GM23338 (cell line): ENCODE measurements at regions not wholly inside any gene's neighbourhood (a gene's known extent, or its start where the extent isn't known, plus 50 kb on each side); places are given as distances from the start of the nearest gene placed in this dataset.

Source experiments
- CTCF ChIP-seq, 2 experiments: fragments of 200-600 bp in 1 of 2; sonication (generic) in 1 of 2; conservative IDR thresholded peaks; 2 replicates each; pipeline versions ENCODE4 v1.5.1 to v1.6.1; 2016 to 2017; ENCODE audit warnings: antibody characterized with exemption in 2 of 2, low read depth in 2 of 2, mild to moderate bottlenecking in 2 of 2, moderate library complexity in 1 of 2
- EZH2 ChIP-seq: fragments of 200-600 bp; sonication (generic); IDR thresholded peaks from one replicate; pipeline ENCODE4 v1.8.0; 2017; ENCODE audit warnings: antibody characterized with exemption, mild to moderate bottlenecking, low read depth; ENCODE audit not compliant: unreplicated experiment
- NANOG ChIP-seq: IDR thresholded peaks from 2 replicates; pipeline ENCODE4 v1.6.1; 2016; ENCODE audit warnings: antibody characterized with exemption, borderline replicate concordance
- POLR2AphosphoS5 ChIP-seq: IDR thresholded peaks from 2 replicates; pipeline ENCODE4 v1.6.1; 2016; ENCODE audit warnings: antibody characterized with exemption, low read depth
- ZNF331 ChIP-seq: fragments of 250-450 bp; sonication (Bioruptor Pico); IDR thresholded peaks from 2 replicates; pipeline ENCODE4 v1.5.0; 2020; ENCODE audit warnings: low read depth, mild to moderate bottlenecking, moderate library complexity
- TF ChIP-seq, protein P1 (sequence below): IDR thresholded peaks from one replicate; pipeline ENCODE4 v1.6.1; 2018; ENCODE audit warnings: antibody characterized with exemption; ENCODE audit not compliant: unreplicated experiment

GRCh38 chr12:25864306-25865276 is 93.9 kb upstream of the RASSF8 start:
- TF ChIP-seq POLR2AphosphoS5 (no peak), EZH2 (no peak), CTCF (conservative IDR thresholded peaks at IDR 0.05; ENCODE audit: low read depth in 2 of 2) (no peak), NANOG (no peak), ZNF331 (CRISPR knock-in tag) (no peak)
- TF ChIP-seq, protein P1, sequence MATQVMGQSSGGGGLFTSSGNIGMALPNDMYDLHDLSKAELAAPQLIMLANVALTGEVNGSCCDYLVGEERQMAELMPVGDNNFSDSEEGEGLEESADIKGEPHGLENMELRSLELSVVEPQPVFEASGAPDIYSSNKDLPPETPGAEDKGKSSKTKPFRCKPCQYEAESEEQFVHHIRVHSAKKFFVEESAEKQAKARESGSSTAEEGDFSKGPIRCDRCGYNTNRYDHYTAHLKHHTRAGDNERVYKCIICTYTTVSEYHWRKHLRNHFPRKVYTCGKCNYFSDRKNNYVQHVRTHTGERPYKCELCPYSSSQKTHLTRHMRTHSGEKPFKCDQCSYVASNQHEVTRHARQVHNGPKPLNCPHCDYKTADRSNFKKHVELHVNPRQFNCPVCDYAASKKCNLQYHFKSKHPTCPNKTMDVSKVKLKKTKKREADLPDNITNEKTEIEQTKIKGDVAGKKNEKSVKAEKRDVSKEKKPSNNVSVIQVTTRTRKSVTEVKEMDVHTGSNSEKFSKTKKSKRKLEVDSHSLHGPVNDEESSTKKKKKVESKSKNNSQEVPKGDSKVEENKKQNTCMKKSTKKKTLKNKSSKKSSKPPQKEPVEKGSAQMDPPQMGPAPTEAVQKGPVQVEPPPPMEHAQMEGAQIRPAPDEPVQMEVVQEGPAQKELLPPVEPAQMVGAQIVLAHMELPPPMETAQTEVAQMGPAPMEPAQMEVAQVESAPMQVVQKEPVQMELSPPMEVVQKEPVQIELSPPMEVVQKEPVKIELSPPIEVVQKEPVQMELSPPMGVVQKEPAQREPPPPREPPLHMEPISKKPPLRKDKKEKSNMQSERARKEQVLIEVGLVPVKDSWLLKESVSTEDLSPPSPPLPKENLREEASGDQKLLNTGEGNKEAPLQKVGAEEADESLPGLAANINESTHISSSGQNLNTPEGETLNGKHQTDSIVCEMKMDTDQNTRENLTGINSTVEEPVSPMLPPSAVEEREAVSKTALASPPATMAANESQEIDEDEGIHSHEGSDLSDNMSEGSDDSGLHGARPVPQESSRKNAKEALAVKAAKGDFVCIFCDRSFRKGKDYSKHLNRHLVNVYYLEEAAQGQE = no peak
